CD14-positive monocyte (primary cell): ENCODE measurements at regions not wholly inside any gene's neighbourhood (a gene's known extent, or its start where the extent isn't known, plus 50 kb on each side); places are given as distances from the start of the nearest gene placed in this dataset.

Source experiments
- DNase-seq, 3 donors: peaks; one replicate each; pipeline ENCODE4 v3.0.0-alpha.2; 2011 to 2022
- H2AFZ ChIP-seq: 2 replicates; pipeline ENCODE4 v1.6.0; 2012; ENCODE audit warnings: mild to moderate bottlenecking, low read depth, low read length, inconsistent platforms; ENCODE audit not compliant: insufficient read depth, poor library complexity, severe bottlenecking
- H3K27ac ChIP-seq, 2 donors: 1 replicate in 1 of 2; 2 replicates in 1 of 2; pipeline ENCODE4 v1.5.1; 2012 to 2013; ENCODE audit warnings: low read length in 2 of 2, control low read depth in 1 of 2, inconsistent platforms in 1 of 2, low read depth in 1 of 2, mild to moderate bottlenecking in 1 of 2
- H3K27me3 ChIP-seq, 2 donors: one replicate each; pipeline versions ENCODE4 v1.6.0 to v1.6.1; 2011 to 2013; ENCODE audit warnings: low read length in 2 of 2; ENCODE audit not compliant: control insufficient read depth in 2 of 2, insufficient read depth in 2 of 2
- H3K36me3 ChIP-seq, 2 donors: replicated peaks in 1 of 2; 1 replicate in 1 of 2; 2 replicates in 1 of 2; pipeline versions ENCODE4 v1.5.1 to v1.6.1; 2012 to 2013; ENCODE audit warnings: low read length in 2 of 2, control low read depth in 1 of 2, inconsistent platforms in 1 of 2, mild to moderate bottlenecking in 1 of 2; ENCODE audit not compliant: insufficient read depth in 2 of 2, control insufficient read depth in 1 of 2
- H3K4me1 ChIP-seq, 2 donors: 1 replicate in 1 of 2; 2 replicates in 1 of 2; pipeline versions ENCODE4 v1.5.1 to v1.6.1; 2012 to 2013; ENCODE audit warnings: low read length in 2 of 2, control low read depth in 1 of 2, inconsistent platforms in 1 of 2, mild to moderate bottlenecking in 1 of 2, moderate library complexity in 1 of 2; ENCODE audit not compliant: insufficient read depth in 2 of 2, control insufficient read depth in 1 of 2
- H3K4me2 ChIP-seq: replicated peaks from 2 replicates; pipeline ENCODE3; 2012; ENCODE audit warnings: low read length, moderate library complexity, mild to moderate bottlenecking; ENCODE audit not compliant: poor library complexity, severe bottlenecking; ENCODE audit errors: extremely low read depth
- H3K4me3 ChIP-seq, 3 experiments: fragments of 200-600 bp in 1 of 3; sonication (generic) in 1 of 3; replicated peaks in 1 of 3; 1 replicate in 2 of 3; 2 replicates in 1 of 3; pipeline ENCODE4 v1.5.1; 2011 to 2013; ENCODE audit warnings: low read length in 3 of 3, mild to moderate bottlenecking in 3 of 3, control low read depth in 2 of 3, low read depth in 2 of 3, inconsistent platforms in 1 of 3, moderate library complexity in 1 of 3
- H3K79me2 ChIP-seq: 2 replicates; pipeline ENCODE4 v1.6.0; 2012; ENCODE audit warnings: mild to moderate bottlenecking, control low read depth, inconsistent platforms, low read length, moderate library complexity; ENCODE audit not compliant: insufficient read depth
- H3K9ac ChIP-seq: 2 replicates; pipeline ENCODE4 v1.6.0; 2017; ENCODE audit warnings: low read length, mild to moderate bottlenecking; ENCODE audit not compliant: insufficient read depth, poor library complexity, severe bottlenecking
- H3K9me3 ChIP-seq, 2 donors: replicated peaks in 1 of 2; 1 replicate in 1 of 2; 2 replicates in 1 of 2; pipeline versions ENCODE4 v1.5.1 to v1.6.1; 2012 to 2013; ENCODE audit warnings: low read length in 2 of 2, control low read depth in 1 of 2; ENCODE audit not compliant: control insufficient read depth in 1 of 2, insufficient read depth in 1 of 2
- H4K20me1 ChIP-seq: 2 replicates; pipeline ENCODE4 v1.6.0; 2012; ENCODE audit warnings: mild to moderate bottlenecking, low read length, control low read depth, moderate library complexity; ENCODE audit not compliant: insufficient read depth
- H3K27ac Mint-ChIP-seq, 7 donors: one replicate each; pipeline ENCODE4 v1.8.0; 2020; ENCODE audit warnings: mild to moderate bottlenecking in 7 of 7, mixed read lengths in 7 of 7, moderate library complexity in 6 of 7, inconsistent platforms in 2 of 7
- H3K27me3 Mint-ChIP-seq, 3 donors: one replicate each; pipeline ENCODE4 v1.8.0; 2021 to 2022; ENCODE audit warnings: low read depth in 3 of 3, mild to moderate bottlenecking in 3 of 3, mixed read lengths in 3 of 3, moderate library complexity in 3 of 3, inconsistent platforms in 1 of 3
- H3K36me3 Mint-ChIP-seq, 2 donors: one replicate each; pipeline ENCODE4 v1.8.0; 2020; ENCODE audit warnings: mixed read lengths in 2 of 2, inconsistent platforms in 1 of 2, mild to moderate bottlenecking in 1 of 2
- H3K4me1 Mint-ChIP-seq: one replicate; pipeline ENCODE4 v1.8.0; 2020; ENCODE audit warnings: mild to moderate bottlenecking, mixed read lengths
- H3K4me3 Mint-ChIP-seq, 2 donors: one replicate each; pipeline ENCODE4 v1.8.0; 2020; ENCODE audit warnings: mild to moderate bottlenecking in 2 of 2, mixed read lengths in 2 of 2, moderate library complexity in 1 of 2
- H3K9me3 Mint-ChIP-seq, 7 donors: one replicate each; pipeline ENCODE4 v1.8.0; 2020 to 2022; ENCODE audit warnings: mixed read lengths in 7 of 7, mild to moderate bottlenecking in 6 of 7, moderate library complexity in 6 of 7, inconsistent platforms in 2 of 7
- WGBS: methylation state at CpG from one replicate; pipeline ENCODE4 v1.1.5; 2013; ENCODE audit warnings: missing lambda C conversion rate; ENCODE audit not compliant: insufficient coverage; 5-methylcytosine and 5-hydroxymethylcytosine counted together
- intact Hi-C, 2 donors: fragments of 100-400 bp; cut with micrococcal nuclease; formaldehyde crosslinking; loops; one replicate each; pipeline versions ENCODE4 v1.15.0 to v1.15.1; 2023
- TF ChIP-seq, protein P1 (sequence below): fragments of 200-600 bp; IDR thresholded peaks from one replicate; pipeline ENCODE4 v1.8.0; 2022; ENCODE audit warnings: antibody characterized with exemption, mild to moderate bottlenecking

DNA sequence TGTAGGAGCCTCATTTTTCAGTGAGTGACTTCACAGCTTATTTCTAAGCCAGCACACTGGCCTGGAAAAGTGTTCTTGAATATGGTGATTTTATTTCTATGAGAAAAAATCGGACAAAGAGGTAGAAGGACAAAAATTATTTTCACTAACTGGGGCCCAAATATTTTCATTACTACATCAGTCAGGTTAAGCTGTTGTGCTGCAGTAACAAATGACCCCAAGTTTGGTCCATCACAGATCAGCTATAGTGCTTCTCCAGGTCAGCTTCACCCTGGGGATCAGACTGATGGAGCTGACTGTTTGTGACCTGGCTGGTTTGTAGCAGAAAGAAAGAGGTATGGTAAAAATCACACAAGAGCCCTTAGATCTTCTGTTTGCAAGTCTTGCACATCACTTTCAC lies 97.9 kb upstream of the STT3B start:
- H3K27me3 ChIP-seq: no peaks in the 10 kb centered on the region
- no peak for DNase-seq
- Mint-ChIP-seq H3K27me3 (no peaks in the 10 kb centered on the region), H3K9me3 (peaks cover 5 to 15% (median 8%) of the 10 kb centered on the region in 7 donors), H3K36me3 (no peaks in the 10 kb centered on the region), H3K27ac (no peak overlapping the region), H3K4me1 (no peaks in the 10 kb centered on the region), H3K4me3 (no peak overlapping the region)
- intact Hi-C loops: no loop called here
- no peak overlapping the region for H3K27ac ChIP-seq
- no peak overlapping the region for H3K4me3 ChIP-seq
- H3K4me2 ChIP-seq: no peak overlapping the region
- WGBS: no CpG with 5 or more reads among the region's 1 CpG
- H3K36me3 ChIP-seq: no peaks in the 10 kb centered on the region
- H3K79me2 ChIP-seq: no peaks in the 10 kb centered on the region
- H3K9me3 ChIP-seq: peaks cover 2 to 15% of the 10 kb centered on the region in 2 donors
- TF ChIP-seq, protein P1, sequence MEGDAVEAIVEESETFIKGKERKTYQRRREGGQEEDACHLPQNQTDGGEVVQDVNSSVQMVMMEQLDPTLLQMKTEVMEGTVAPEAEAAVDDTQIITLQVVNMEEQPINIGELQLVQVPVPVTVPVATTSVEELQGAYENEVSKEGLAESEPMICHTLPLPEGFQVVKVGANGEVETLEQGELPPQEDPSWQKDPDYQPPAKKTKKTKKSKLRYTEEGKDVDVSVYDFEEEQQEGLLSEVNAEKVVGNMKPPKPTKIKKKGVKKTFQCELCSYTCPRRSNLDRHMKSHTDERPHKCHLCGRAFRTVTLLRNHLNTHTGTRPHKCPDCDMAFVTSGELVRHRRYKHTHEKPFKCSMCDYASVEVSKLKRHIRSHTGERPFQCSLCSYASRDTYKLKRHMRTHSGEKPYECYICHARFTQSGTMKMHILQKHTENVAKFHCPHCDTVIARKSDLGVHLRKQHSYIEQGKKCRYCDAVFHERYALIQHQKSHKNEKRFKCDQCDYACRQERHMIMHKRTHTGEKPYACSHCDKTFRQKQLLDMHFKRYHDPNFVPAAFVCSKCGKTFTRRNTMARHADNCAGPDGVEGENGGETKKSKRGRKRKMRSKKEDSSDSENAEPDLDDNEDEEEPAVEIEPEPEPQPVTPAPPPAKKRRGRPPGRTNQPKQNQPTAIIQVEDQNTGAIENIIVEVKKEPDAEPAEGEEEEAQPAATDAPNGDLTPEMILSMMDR: no peak
- H3K9ac ChIP-seq: no peak overlapping the region
- no peak overlapping the region for H2AFZ ChIP-seq
- H3K4me1 ChIP-seq: no peaks in the 10 kb centered on the region
- no peaks in the 10 kb centered on the region for H4K20me1 ChIP-seq

DNA sequence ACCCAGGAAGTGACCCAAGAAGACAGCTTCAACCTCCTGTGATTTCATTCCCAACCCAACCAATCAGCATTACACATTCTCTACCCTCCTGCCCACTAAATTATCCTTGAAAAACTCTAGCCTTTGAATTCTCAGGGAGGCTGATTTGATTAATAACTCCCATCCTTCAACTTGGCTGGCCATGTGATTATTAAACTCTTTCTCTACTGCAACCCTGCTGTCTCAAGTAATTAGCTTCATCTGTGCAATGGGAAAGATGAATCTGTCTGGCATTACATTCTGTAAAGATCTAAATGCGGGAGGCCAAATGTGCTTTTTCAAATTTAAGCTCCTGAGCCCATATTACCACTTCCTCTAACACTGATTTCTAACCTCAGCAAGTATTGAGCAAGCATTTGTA lies 95.9 kb upstream of the STT3B start:
- peaks cover 2 to 15% of the 10 kb centered on the region in 2 donors for H3K9me3 ChIP-seq
- no CpG with 5 or more reads among the region's 1 CpG for WGBS

More for the DNA sequence above, 95.9 kb upstream of the STT3B start:
- Histone ChIP-seq H3K9ac (no peak overlapping the region), H3K4me2 (no peak overlapping the region), H3K79me2 (no peaks in the 10 kb centered on the region), H3K27ac (no peak overlapping the region), H3K36me3 (no peaks in the 10 kb centered on the region), H4K20me1 (no peaks in the 10 kb centered on the region), H2AFZ (no peak overlapping the region), H3K4me3 (no peak overlapping the region), H3K27me3 (no peaks in the 10 kb centered on the region), H3K4me1 (no peaks in the 10 kb centered on the region)
- intact Hi-C loops: no loop called here
- Mint-ChIP-seq H3K27ac (no peak overlapping the region), H3K4me1 (no peaks in the 10 kb centered on the region), H3K27me3 (no peaks in the 10 kb centered on the region), H3K36me3 (no peaks in the 10 kb centered on the region), H3K4me3 (no peak overlapping the region), H3K9me3 (peaks cover 5 to 15% (median 8%) of the 10 kb centered on the region in 7 donors)
- no peak for DNase-seq
- TF ChIP-seq, protein P1: no peak
